ENCODE measurements at regions not wholly inside any gene's neighbourhood (a gene's known extent, or its start where the extent isn't known, plus 50 kb on each side); places are given as distances from the start of the nearest gene placed in this dataset.
"Not testable (repeated sequence)": the region's sequence is repeated elsewhere in the genome, so short reads cannot be mapped to it uniquely, and the experiment has no call there.

GRCh38 chr2:18046017-18046416 is 167.6 kb downstream of the KCNS3 start:
- DNase-seq (ENCODE audit: extremely low read depth in 1 of 11, low read depth in 9 of 11, low spot score in 4 of 11): no peak

- DNase-seq (ENCODE audit: extremely low read depth in 1 of 11, low read depth in 9 of 11, low spot score in 4 of 11): no peak
Measured at GRCh38 chr2:18045230-18045629, 166.8 kb downstream of the KCNS3 start.

GRCh38 chr2:18017381-18017780 is 138.9 kb downstream of the KCNS3 start:
- DNase-seq (ENCODE audit: extremely low read depth in 1 of 11, low read depth in 9 of 11, low spot score in 4 of 11): not testable (repeated sequence)

- no peak for DNase-seq (ENCODE audit: extremely low read depth in 1 of 11, low read depth in 9 of 11, low spot score in 4 of 11)
Measured at GRCh38 chr2:18009891-18010290, 131.4 kb downstream of the KCNS3 start.

GRCh38 chr2:18005411-18005810 is 126.9 kb downstream of the KCNS3 start:
- peak in 10 of 11 donors; percentile 3 to 24 (median 8) for DNase-seq (ENCODE audit: extremely low read depth in 1 of 11, low read depth in 9 of 11, low spot score in 4 of 11)

GRCh38 chr2:18001671-18002070 is 123.2 kb downstream of the KCNS3 start:
- DNase-seq (ENCODE audit: extremely low read depth in 1 of 11, low read depth in 9 of 11, low spot score in 4 of 11): no peak

GRCh38 chr2:17996978-17997377 is 118.5 kb downstream of the KCNS3 start:
- no peak for DNase-seq (ENCODE audit: extremely low read depth in 1 of 11, low read depth in 9 of 11, low spot score in 4 of 11)

- no peak for DNase-seq (ENCODE audit: extremely low read depth in 1 of 11, low read depth in 9 of 11, low spot score in 4 of 11)
Measured at GRCh38 chr2:17995593-17995992, 117.1 kb downstream of the KCNS3 start.

All from renal cortex interstitium (tissue), 11 donors.